NCI-H146 treated with DMSO at 0.1 percent for 48 hours (cell line): ENCODE measurements at regions not wholly inside any gene's neighbourhood (a gene's known extent, or its start where the extent isn't known, plus 50 kb on each side); places are given as distances from the start of the nearest gene placed in this dataset.

Experiments used
- DNase-seq: peaks from one replicate; lab custom pipeline; 2025; ENCODE audit not compliant: unreplicated experiment; lab: John Stamatoyannopoulos, UW

- DNase-seq = no peak
Observed at GRCh38 chr12:38983117-38983571, 77.8 kb upstream of the CPNE8 start.

- no peak for DNase-seq
Observed at GRCh38 chr12:38977132-38977531, 71.7 kb upstream of the CPNE8 start.

- no peak for DNase-seq
Observed at GRCh38 chr12:38969706-38970105, 64.3 kb upstream of the CPNE8 start.

DNA sequence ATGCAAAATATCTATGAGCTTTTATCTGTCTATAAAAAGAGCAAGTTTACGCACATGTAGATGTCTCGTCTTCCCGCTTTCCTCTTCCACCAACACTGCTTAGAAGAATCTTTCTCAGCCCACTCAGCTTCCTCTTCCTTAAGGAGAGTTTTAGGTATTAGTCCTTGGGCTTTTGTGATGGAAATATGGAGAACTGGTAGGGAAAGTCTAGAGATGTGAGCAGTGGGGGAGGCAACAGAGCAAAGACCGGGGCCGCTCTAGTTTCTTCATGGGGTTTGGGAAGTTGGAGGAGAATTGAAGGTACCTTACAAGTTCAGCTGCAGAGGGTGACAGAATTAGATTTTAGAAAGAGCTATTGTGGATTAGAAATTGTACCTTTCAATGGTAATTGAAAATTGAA lies 56.3 kb upstream of the CPNE8 start:
- no peak for DNase-seq

GRCh38 chr12:38961012-38961411 lies 55.6 kb upstream of the CPNE8 start:
- no peak for DNase-seq

- no peak for DNase-seq
Observed at GRCh38 chr12:38956337-38956736, 50.9 kb upstream of the CPNE8 start.
